HepG2 (cell line): ENCODE measurements at regions not wholly inside any gene's neighbourhood (a gene's known extent, or its start where the extent isn't known, plus 50 kb on each side); places are given as distances from the start of the nearest gene placed in this dataset.
"Not testable (repeated sequence)": the region's sequence is repeated elsewhere in the genome, so short reads cannot be mapped to it uniquely, and the experiment has no call there.

Experiments
- ATAC-seq: fragments of 200-7000 bp; cut with Tn5 transposase; 3 replicates; pipeline ENCODE4 v1.9.1; 2020; ENCODE audit warnings: mild to moderate bottlenecking, moderate library complexity
- BruUV-seq: library from RNA; stranded (reverse); fragments of 400-500 nt; replicated peaks from 2 replicates; lab custom pipeline; 2021; lab: Mats Ljungman, UMichigan
- CTCF ChIA-PET: fragments of 300-600 bp; formaldehyde crosslinking; extraction: SDS; loops from one replicate; lab custom pipeline; 2021; ENCODE audit warnings: low total read pairs, inconsistent platforms, low intra/inter-chr PET ratio; lab: Yijun Ruan, JAX
- POLR2A ChIA-PET: fragments of 350-600 bp; sonication (Branson Sonifier 250); formaldehyde crosslinking; loops from one replicate; lab custom pipeline; 2020; ENCODE audit warnings: antibody characterized with exemption, inconsistent platforms; lab: Yijun Ruan, JAX
- DNase-seq: peaks from one replicate; pipeline ENCODE4 v3.0.0-alpha.2; 2015; ENCODE audit warnings: low spot score
- FAIRE-seq: peaks from 3 replicates; lab custom pipeline; 2011; peaks lifted over from hg19 to GRCh38; lab: Jason Lieb, UNC
- H2AFZ ChIP-seq: one replicate; pipeline ENCODE4 v1.6.1; 2011; ENCODE audit warnings: low read length, inconsistent platforms
- H3K27ac ChIP-seq: fragments of 300-600 bp; 3 replicates; pipeline ENCODE4 v1.8.0; 2011; ENCODE audit warnings: mixed run types, mild to moderate bottlenecking, mixed read lengths, low read length, inconsistent platforms; ENCODE audit not compliant: insufficient read depth; ENCODE audit errors: extremely low read length
- H3K27me3 ChIP-seq, 2 experiments: fragments of 200-600 bp in 1 of 2; 2 replicates in 1 of 2; 3 replicates in 1 of 2; pipeline versions ENCODE4 v1.6.0 to v1.8.0; 2011; ENCODE audit warnings: low read length in 2 of 2, mild to moderate bottlenecking in 2 of 2, moderate library complexity in 2 of 2, inconsistent platforms in 1 of 2; ENCODE audit not compliant: insufficient read depth in 2 of 2, control insufficient read depth in 1 of 2
- H3K36me3 ChIP-seq, 2 experiments: fragments of 200-600 bp in 1 of 2; replicated peaks in 1 of 2; 2 replicates in 1 of 2; 3 replicates in 1 of 2; pipeline versions ENCODE4 v1.5.1 to v1.8.0; 2011; ENCODE audit warnings: low read length in 2 of 2, inconsistent platforms in 1 of 2; ENCODE audit not compliant: insufficient read depth in 2 of 2, control insufficient read depth in 1 of 2
- H3K4me1 ChIP-seq: 2 replicates; pipeline ENCODE4 v1.5.1; 2012; ENCODE audit warnings: low read length, inconsistent platforms; ENCODE audit not compliant: insufficient read depth
- H3K4me2 ChIP-seq: 2 replicates; pipeline ENCODE4 v1.6.0; 2011; ENCODE audit warnings: low read depth, low read length, inconsistent platforms
- H3K4me3 ChIP-seq, 3 experiments: fragments of 200-600 bp in 1 of 3; sonication (generic), shearing (Covaris generic) in 1 of 3; replicated peaks in 1 of 3; 2 replicates each; pipeline ENCODE4 v1.5.1; 2011 to 2016; ENCODE audit warnings: low read length in 3 of 3, inconsistent platforms in 2 of 3, low read depth in 2 of 3, mild to moderate bottlenecking in 2 of 3, control low read depth in 1 of 3, mixed read lengths in 1 of 3; ENCODE audit not compliant: insufficient read depth in 1 of 3
- H3K79me2 ChIP-seq: one replicate; pipeline ENCODE4 v1.6.1; 2011; ENCODE audit warnings: low read length, inconsistent platforms; ENCODE audit not compliant: insufficient read depth
- H3K9ac ChIP-seq: 2 replicates; pipeline ENCODE4 v1.6.0; 2011; ENCODE audit warnings: mild to moderate bottlenecking, low read depth, low read length, inconsistent platforms; ENCODE audit not compliant: insufficient read depth
- H3K9me3 ChIP-seq: 2 replicates; pipeline ENCODE4 v1.5.1; 2012; ENCODE audit warnings: mild to moderate bottlenecking, low read length
- H4K20me1 ChIP-seq: 2 replicates; pipeline ENCODE4 v1.6.0; 2011; ENCODE audit warnings: inconsistent platforms, mild to moderate bottlenecking, low read length, moderate library complexity; ENCODE audit not compliant: insufficient read depth
- ZNF879 ChIP-seq: sonication (generic); formaldehyde crosslinking; IDR thresholded peaks from 2 replicates; pipeline ENCODE4 v1.8.1; 2023; ENCODE audit warnings: missing genetic modification reagents
- WGBS: methylation state at CpG from one replicate; pipeline ENCODE4 v1.1.6; 2017; ENCODE audit warnings: low lambda C conversion rate; 5-methylcytosine and 5-hydroxymethylcytosine counted together
- in situ Hi-C: cut with HindIII; loops from 2 replicates; pipeline ENCODE4 v1.10.0; 2017; ENCODE audit warnings: low pct_unique_long_range_greater_than_20kb; ENCODE audit not compliant: extremely low pct_ligation_motif_present
- intact Hi-C: fragments of 100-400 bp; cut with micrococcal nuclease; formaldehyde crosslinking; loops from one replicate; pipeline ENCODE4 v1.10.0; 2022; ENCODE audit not compliant: unreplicated experiment
- TF ChIP-seq, protein P1 (sequence below): sonication (generic); formaldehyde crosslinking; IDR thresholded peaks from 2 replicates; pipeline ENCODE4 v1.5.0; 2020; ENCODE audit warnings: missing genetic modification reagents
- TF ChIP-seq, protein P2 (sequence below): sonication (generic); formaldehyde crosslinking; IDR thresholded peaks from 2 replicates; pipeline ENCODE4 v1.4.0; 2020; ENCODE audit warnings: missing genetic modification reagents
- TF ChIP-seq, protein P3 (sequence below): sonication (generic); formaldehyde crosslinking; IDR thresholded peaks from 2 replicates; pipeline ENCODE4; 2020; ENCODE audit warnings: missing genetic modification reagents, mild to moderate bottlenecking, borderline replicate concordance

DNA sequence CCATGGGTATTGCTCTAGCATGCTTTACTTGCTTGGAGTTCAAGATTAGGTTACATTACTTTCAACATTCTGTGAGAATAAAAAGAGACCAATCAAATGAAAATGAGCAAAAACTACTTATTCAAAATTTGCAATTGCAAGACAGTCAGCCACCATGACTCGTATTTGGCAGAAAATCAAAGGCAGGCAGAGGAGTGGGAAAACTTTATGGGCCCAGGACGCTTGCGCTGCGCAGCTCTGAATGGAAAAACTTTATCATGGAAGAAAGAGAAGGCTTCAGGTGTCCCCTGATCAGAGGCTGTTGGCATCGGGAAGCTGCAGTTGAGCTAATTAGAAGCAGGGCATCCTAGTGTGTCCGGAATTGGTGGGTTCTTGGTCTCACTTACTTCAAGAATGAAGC is 250.6 kb downstream of the USP46 start (continued):
- TF ChIP-seq ZNF879: no peak

DNA sequence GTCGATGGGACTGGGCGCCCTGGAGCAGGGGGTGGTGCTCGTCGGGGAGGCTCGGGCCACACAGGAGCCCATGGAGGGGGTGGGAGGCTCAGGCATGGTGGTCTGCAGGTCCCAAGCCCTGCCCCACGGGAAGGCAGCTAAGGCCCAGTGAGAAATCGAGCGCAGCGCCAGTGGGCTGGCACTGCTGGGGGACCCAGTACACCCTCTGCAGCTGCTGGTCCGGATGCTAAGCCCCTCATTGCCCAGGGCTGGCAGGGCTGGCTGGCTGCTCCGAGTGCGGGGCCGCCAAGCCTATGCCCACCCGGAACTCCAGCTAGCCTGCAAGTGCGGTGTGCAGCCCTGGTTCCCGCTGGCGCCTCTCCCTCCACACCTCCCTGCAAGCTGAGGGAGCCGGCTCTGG is 249.3 kb downstream of the USP46 start:
- H3K4me1 ChIP-seq, H2AFZ ChIP-seq, H3K79me2 ChIP-seq, H3K4me2 ChIP-seq, POLR2A ChIA-PET, ATAC-seq, H3K9ac ChIP-seq, H3K27ac ChIP-seq, H3K36me3 ChIP-seq, BruUV-seq, H3K4me3 ChIP-seq, H4K20me1 ChIP-seq, CTCF ChIA-PET, in situ Hi-C loops, H3K27me3 ChIP-seq, FAIRE-seq, intact Hi-C loops, DNase-seq: not testable (repeated sequence)
- 0% methylated on average over 1 of the region's 18 CpGs for WGBS
- H3K9me3 ChIP-seq: peaks cover 14% of the 10 kb centered on the region

DNA sequence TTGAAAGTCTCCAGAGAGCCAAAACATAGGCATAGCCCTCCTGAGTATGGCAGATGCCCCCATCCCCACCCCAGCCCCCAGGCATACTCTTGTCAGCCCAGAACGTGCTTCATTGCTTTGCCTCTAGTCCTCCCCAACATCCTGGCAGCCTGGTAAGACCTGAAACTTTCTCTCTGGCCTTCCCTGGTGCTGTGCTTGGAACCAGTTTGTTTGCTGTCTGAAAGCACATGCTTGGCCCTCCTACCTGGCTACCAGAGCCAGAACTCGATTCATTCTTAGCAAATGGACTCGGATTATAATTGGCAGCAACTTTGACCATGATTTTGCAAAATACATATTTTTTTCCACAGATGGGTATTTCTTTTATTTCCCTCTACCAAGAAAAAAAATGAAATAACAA is 248.1 kb downstream of the USP46 start:
- Histone ChIP-seq H3K9ac (no peak overlapping the region), H3K27me3 (no peaks in the 10 kb centered on the region), H3K4me2 (no peak overlapping the region), H2AFZ (no peak overlapping the region), H3K36me3 (no peaks in the 10 kb centered on the region), H3K4me3 (no peak overlapping the region)
- intact Hi-C loops: no loop called here
- POLR2A ChIA-PET: no interaction called here
- WGBS: 0% methylated on average over 3 of the region's 3 CpGs
- TF ChIP-seq, protein P1, sequence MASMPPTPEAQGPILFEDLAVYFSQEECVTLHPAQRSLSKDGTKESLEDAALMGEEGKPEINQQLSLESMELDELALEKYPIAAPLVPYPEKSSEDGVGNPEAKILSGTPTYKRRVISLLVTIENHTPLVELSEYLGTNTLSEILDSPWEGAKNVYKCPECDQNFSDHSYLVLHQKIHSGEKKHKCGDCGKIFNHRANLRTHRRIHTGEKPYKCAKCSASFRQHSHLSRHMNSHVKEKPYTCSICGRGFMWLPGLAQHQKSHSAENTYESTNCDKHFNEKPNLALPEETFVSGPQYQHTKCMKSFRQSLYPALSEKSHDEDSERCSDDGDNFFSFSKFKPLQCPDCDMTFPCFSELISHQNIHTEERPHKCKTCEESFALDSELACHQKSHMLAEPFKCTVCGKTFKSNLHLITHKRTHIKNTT (CRISPR knock-in tag): no peak
- TF ChIP-seq, protein P2, sequence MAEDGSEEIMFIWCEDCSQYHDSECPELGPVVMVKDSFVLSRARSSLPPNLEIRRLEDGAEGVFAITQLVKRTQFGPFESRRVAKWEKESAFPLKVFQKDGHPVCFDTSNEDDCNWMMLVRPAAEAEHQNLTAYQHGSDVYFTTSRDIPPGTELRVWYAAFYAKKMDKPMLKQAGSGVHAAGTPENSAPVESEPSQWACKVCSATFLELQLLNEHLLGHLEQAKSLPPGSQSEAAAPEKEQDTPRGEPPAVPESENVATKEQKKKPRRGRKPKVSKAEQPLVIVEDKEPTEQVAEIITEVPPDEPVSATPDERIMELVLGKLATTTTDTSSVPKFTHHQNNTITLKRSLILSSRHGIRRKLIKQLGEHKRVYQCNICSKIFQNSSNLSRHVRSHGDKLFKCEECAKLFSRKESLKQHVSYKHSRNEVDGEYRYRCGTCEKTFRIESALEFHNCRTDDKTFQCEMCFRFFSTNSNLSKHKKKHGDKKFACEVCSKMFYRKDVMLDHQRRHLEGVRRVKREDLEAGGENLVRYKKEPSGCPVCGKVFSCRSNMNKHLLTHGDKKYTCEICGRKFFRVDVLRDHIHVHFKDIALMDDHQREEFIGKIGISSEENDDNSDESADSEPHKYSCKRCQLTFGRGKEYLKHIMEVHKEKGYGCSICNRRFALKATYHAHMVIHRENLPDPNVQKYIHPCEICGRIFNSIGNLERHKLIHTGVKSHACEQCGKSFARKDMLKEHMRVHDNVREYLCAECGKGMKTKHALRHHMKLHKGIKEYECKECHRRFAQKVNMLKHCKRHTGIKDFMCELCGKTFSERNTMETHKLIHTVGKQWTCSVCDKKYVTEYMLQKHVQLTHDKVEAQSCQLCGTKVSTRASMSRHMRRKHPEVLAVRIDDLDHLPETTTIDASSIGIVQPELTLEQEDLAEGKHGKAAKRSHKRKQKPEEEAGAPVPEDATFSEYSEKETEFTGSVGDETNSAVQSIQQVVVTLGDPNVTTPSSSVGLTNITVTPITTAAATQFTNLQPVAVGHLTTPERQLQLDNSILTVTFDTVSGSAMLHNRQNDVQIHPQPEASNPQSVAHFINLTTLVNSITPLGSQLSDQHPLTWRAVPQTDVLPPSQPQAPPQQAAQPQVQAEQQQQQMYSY: no peak
- TF ChIP-seq, protein P3, sequence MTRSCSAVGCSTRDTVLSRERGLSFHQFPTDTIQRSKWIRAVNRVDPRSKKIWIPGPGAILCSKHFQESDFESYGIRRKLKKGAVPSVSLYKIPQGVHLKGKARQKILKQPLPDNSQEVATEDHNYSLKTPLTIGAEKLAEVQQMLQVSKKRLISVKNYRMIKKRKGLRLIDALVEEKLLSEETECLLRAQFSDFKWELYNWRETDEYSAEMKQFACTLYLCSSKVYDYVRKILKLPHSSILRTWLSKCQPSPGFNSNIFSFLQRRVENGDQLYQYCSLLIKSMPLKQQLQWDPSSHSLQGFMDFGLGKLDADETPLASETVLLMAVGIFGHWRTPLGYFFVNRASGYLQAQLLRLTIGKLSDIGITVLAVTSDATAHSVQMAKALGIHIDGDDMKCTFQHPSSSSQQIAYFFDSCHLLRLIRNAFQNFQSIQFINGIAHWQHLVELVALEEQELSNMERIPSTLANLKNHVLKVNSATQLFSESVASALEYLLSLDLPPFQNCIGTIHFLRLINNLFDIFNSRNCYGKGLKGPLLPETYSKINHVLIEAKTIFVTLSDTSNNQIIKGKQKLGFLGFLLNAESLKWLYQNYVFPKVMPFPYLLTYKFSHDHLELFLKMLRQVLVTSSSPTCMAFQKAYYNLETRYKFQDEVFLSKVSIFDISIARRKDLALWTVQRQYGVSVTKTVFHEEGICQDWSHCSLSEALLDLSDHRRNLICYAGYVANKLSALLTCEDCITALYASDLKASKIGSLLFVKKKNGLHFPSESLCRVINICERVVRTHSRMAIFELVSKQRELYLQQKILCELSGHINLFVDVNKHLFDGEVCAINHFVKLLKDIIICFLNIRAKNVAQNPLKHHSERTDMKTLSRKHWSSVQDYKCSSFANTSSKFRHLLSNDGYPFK (CRISPR knock-in tag): no peak
- TF ChIP-seq, all 625 proteins: peak for 0
- Histone ChIP-seq H3K9me3 (peaks cover 14% of the 10 kb centered on the region), H3K79me2 (no peaks in the 10 kb centered on the region), H3K27ac (no peak overlapping the region), H3K4me1 (no peaks in the 10 kb centered on the region), H4K20me1 (no peaks in the 10 kb centered on the region)
- no peak for DNase-seq
- CTCF ChIA-PET: no interaction called here
- FAIRE-seq: no peak
- no peak for ATAC-seq
- in situ Hi-C loops: no loop called here
- BruUV-seq: no TSS peak
